HepG2 (cell line): ENCODE measurements at regions not wholly inside any gene's neighbourhood (a gene's known extent, or its start where the extent isn't known, plus 50 kb on each side); places are given as distances from the start of the nearest gene placed in this dataset.

Source experiments
- ATAC-seq: fragments of 200-7000 bp; cut with Tn5 transposase; 3 replicates; pipeline ENCODE4 v1.9.1; 2020; ENCODE audit warnings: mild to moderate bottlenecking, moderate library complexity
- BruUV-seq: library from RNA; stranded (reverse); fragments of 400-500 nt; replicated peaks from 2 replicates; lab custom pipeline; 2021; lab: Mats Ljungman, UMichigan
- CTCF ChIA-PET: fragments of 300-600 bp; formaldehyde crosslinking; extraction: SDS; loops from one replicate; lab custom pipeline; 2021; ENCODE audit warnings: low total read pairs, inconsistent platforms, low intra/inter-chr PET ratio; lab: Yijun Ruan, JAX
- POLR2A ChIA-PET: fragments of 350-600 bp; sonication (Branson Sonifier 250); formaldehyde crosslinking; loops from one replicate; lab custom pipeline; 2020; ENCODE audit warnings: antibody characterized with exemption, inconsistent platforms; lab: Yijun Ruan, JAX
- DNase-seq: peaks from one replicate; pipeline ENCODE4 v3.0.0-alpha.2; 2015; ENCODE audit warnings: low spot score
- FAIRE-seq: peaks from 3 replicates; lab custom pipeline; 2011; peaks lifted over from hg19 to GRCh38; lab: Jason Lieb, UNC
- H2AFZ ChIP-seq: one replicate; pipeline ENCODE4 v1.6.1; 2011; ENCODE audit warnings: low read length, inconsistent platforms
- H3K27ac ChIP-seq: fragments of 300-600 bp; 3 replicates; pipeline ENCODE4 v1.8.0; 2011; ENCODE audit warnings: mixed run types, mild to moderate bottlenecking, mixed read lengths, low read length, inconsistent platforms; ENCODE audit not compliant: insufficient read depth; ENCODE audit errors: extremely low read length
- H3K27me3 ChIP-seq, 2 experiments: fragments of 200-600 bp in 1 of 2; 2 replicates in 1 of 2; 3 replicates in 1 of 2; pipeline versions ENCODE4 v1.6.0 to v1.8.0; 2011; ENCODE audit warnings: low read length in 2 of 2, mild to moderate bottlenecking in 2 of 2, moderate library complexity in 2 of 2, inconsistent platforms in 1 of 2; ENCODE audit not compliant: insufficient read depth in 2 of 2, control insufficient read depth in 1 of 2
- H3K36me3 ChIP-seq, 2 experiments: fragments of 200-600 bp in 1 of 2; replicated peaks in 1 of 2; 2 replicates in 1 of 2; 3 replicates in 1 of 2; pipeline versions ENCODE4 v1.5.1 to v1.8.0; 2011; ENCODE audit warnings: low read length in 2 of 2, inconsistent platforms in 1 of 2; ENCODE audit not compliant: insufficient read depth in 2 of 2, control insufficient read depth in 1 of 2
- H3K4me1 ChIP-seq: 2 replicates; pipeline ENCODE4 v1.5.1; 2012; ENCODE audit warnings: low read length, inconsistent platforms; ENCODE audit not compliant: insufficient read depth
- H3K4me2 ChIP-seq: 2 replicates; pipeline ENCODE4 v1.6.0; 2011; ENCODE audit warnings: low read depth, low read length, inconsistent platforms
- H3K4me3 ChIP-seq, 3 experiments: fragments of 200-600 bp in 1 of 3; sonication (generic), shearing (Covaris generic) in 1 of 3; replicated peaks in 1 of 3; 2 replicates each; pipeline ENCODE4 v1.5.1; 2011 to 2016; ENCODE audit warnings: low read length in 3 of 3, inconsistent platforms in 2 of 3, low read depth in 2 of 3, mild to moderate bottlenecking in 2 of 3, control low read depth in 1 of 3, mixed read lengths in 1 of 3; ENCODE audit not compliant: insufficient read depth in 1 of 3
- H3K79me2 ChIP-seq: one replicate; pipeline ENCODE4 v1.6.1; 2011; ENCODE audit warnings: low read length, inconsistent platforms; ENCODE audit not compliant: insufficient read depth
- H3K9ac ChIP-seq: 2 replicates; pipeline ENCODE4 v1.6.0; 2011; ENCODE audit warnings: mild to moderate bottlenecking, low read depth, low read length, inconsistent platforms; ENCODE audit not compliant: insufficient read depth
- H3K9me3 ChIP-seq: 2 replicates; pipeline ENCODE4 v1.5.1; 2012; ENCODE audit warnings: mild to moderate bottlenecking, low read length
- H4K20me1 ChIP-seq: 2 replicates; pipeline ENCODE4 v1.6.0; 2011; ENCODE audit warnings: inconsistent platforms, mild to moderate bottlenecking, low read length, moderate library complexity; ENCODE audit not compliant: insufficient read depth
- CREM ChIP-seq, 2 experiments: sonication (generic) in 1 of 2; formaldehyde crosslinking in 1 of 2; IDR thresholded peaks; 2 replicates each; pipeline versions ENCODE4 v1.4.0 to v1.6.1; 2016 to 2020; ENCODE audit warnings: antibody characterized with exemption in 1 of 2, mild to moderate bottlenecking in 1 of 2, missing genetic modification reagents in 1 of 2
- GRHL1 ChIP-seq: sonication (generic); formaldehyde crosslinking; conservative IDR thresholded peaks from 2 replicates; pipeline ENCODE4 v1.8.0; 2022; ENCODE audit warnings: missing genetic modification reagents
- MLX ChIP-seq: IDR thresholded peaks from 2 replicates; pipeline ENCODE4 v1.6.1; 2016
- MYPOP ChIP-seq: sonication (generic); formaldehyde crosslinking; IDR thresholded peaks from 2 replicates; pipeline ENCODE4 v1.8.1; 2023; ENCODE audit warnings: mild to moderate bottlenecking, moderate library complexity, missing genetic modification reagents
- NFYB ChIP-seq: sonication (generic); formaldehyde crosslinking; IDR thresholded peaks from 2 replicates; pipeline ENCODE4 v1.4.0; 2020; ENCODE audit warnings: missing genetic modification reagents
- POLR2A ChIP-seq, 2 experiments: IDR thresholded peaks; 2 replicates each; pipeline ENCODE4 v1.6.1; 2011; ENCODE audit warnings: low read depth in 2 of 2, low read length in 2 of 2, mild to moderate bottlenecking in 1 of 2, moderate library complexity in 1 of 2; ENCODE audit not compliant: insufficient read depth in 1 of 2
- SALL1 ChIP-seq: sonication (generic); formaldehyde crosslinking; IDR thresholded peaks from 2 replicates; pipeline ENCODE4 v1.8.0; 2022; ENCODE audit warnings: mild to moderate bottlenecking, missing genetic modification reagents
- ZHX2 ChIP-seq, 2 experiments: sonication (generic) in 1 of 2; formaldehyde crosslinking in 1 of 2; IDR thresholded peaks; 2 replicates each; pipeline versions ENCODE4 v1.6.1 to v1.9.0; 2014 to 2022; ENCODE audit warnings: antibody characterized with exemption in 1 of 2, borderline replicate concordance in 1 of 2, inconsistent platforms in 1 of 2, low read depth in 1 of 2, missing genetic modification reagents in 1 of 2
- ZNF256 ChIP-seq: sonication (generic); formaldehyde crosslinking; conservative IDR thresholded peaks from 2 replicates; pipeline ENCODE4 v1.4.0; 2020; ENCODE audit warnings: missing genetic modification reagents
- ZNF530 ChIP-seq: sonication (generic); formaldehyde crosslinking; IDR thresholded peaks from 2 replicates; pipeline ENCODE4 v1.5.0; 2020; ENCODE audit warnings: low read depth, mild to moderate bottlenecking, missing genetic modification reagents
- WGBS: methylation state at CpG from one replicate; pipeline ENCODE4 v1.1.6; 2017; ENCODE audit warnings: low lambda C conversion rate; 5-methylcytosine and 5-hydroxymethylcytosine counted together
- in situ Hi-C: cut with HindIII; loops from 2 replicates; pipeline ENCODE4 v1.10.0; 2017; ENCODE audit warnings: low pct_unique_long_range_greater_than_20kb; ENCODE audit not compliant: extremely low pct_ligation_motif_present
- intact Hi-C: fragments of 100-400 bp; cut with micrococcal nuclease; formaldehyde crosslinking; loops from one replicate; pipeline ENCODE4 v1.10.0; 2022; ENCODE audit not compliant: unreplicated experiment

GRCh38 chr1:157418659-157419058 is 133.7 kb downstream of the FCRL5 start (continued):
- TF ChIP-seq MLX (CRISPR knock-in tag), result no peak

- CTCF ChIA-PET, result no interaction called here
- Histone ChIP-seq H3K27ac (no peak overlapping the region), H2AFZ (no peak overlapping the region), H3K9me3 (no peaks in the 10 kb centered on the region), H3K4me2 (no peak overlapping the region), H3K4me1 (no peaks in the 10 kb centered on the region), H3K4me3 (no peak overlapping the region), H3K79me2 (no peaks in the 10 kb centered on the region), H3K36me3 (no peaks in the 10 kb centered on the region), H3K27me3 (peaks cover 0 to 3% of the 10 kb centered on the region in 2 experiments; a peak in 1 of 5 replicates), H3K9ac (no peak overlapping the region), H4K20me1 (no peaks in the 10 kb centered on the region)
- intact Hi-C loops (loop anchor here (10.0 kb wide), 1 partner anchor 1523 kb away; no protein-coding TSS in a partner anchor), in situ Hi-C loops (no loop called here)
- DNase-seq, result no peak
- ATAC-seq, result no peak
- FAIRE-seq, result no peak
- WGBS, result 9% methylated on average over 1 of the region's 1 CpG
- BruUV-seq, result no TSS peak
- POLR2A ChIA-PET, result no interaction called here
- TF ChIP-seq ZHX2 (IDR thresholded peaks at IDR 0.05; ENCODE audit: low read depth) (no peak), ZHX2 (CRISPR knock-in tag; IDR thresholded peaks at IDR 0.05; ENCODE audit: borderline replicate concordance) (no peak), CREM (IDR thresholded peaks at IDR 0.05) (no peak), CREM (CRISPR knock-in tag; IDR thresholded peaks at IDR 0.05) (no peak), ZNF256 (CRISPR knock-in tag) (no peak), ZNF530 (CRISPR knock-in tag) (no peak), MYPOP (no peak), NFYB (no peak), GRHL1 (CRISPR knock-in tag) (no peak), SALL1 (CRISPR knock-in tag) (no peak), POLR2A (IDR thresholded peaks at IDR 0.05; ENCODE audit: insufficient read depth in 1 of 2, low read depth in 2 of 2, low read length in 2 of 2) (no peak)
Observed at GRCh38 chr1:157418231-157418630, 134.1 kb downstream of the FCRL5 start.
